PC-3 (cell line): ENCODE measurements at regions not wholly inside any gene's neighbourhood (a gene's known extent, or its start where the extent isn't known, plus 50 kb on each side); places are given as distances from the start of the nearest gene placed in this dataset.

ENCODE experiments used
- ATAC-seq: fragments of 200-7000 bp; cut with Tn5 transposase; 2 replicates; pipeline ENCODE4 v1.9.1; 2020; ENCODE audit warnings: mild to moderate bottlenecking, moderate library complexity
- BruUV-seq: library from RNA; stranded (reverse); fragments of 400-500 nt; replicated peaks from 2 replicates; lab custom pipeline; 2021; lab: Mats Ljungman, UMichigan
- CTCF ChIA-PET: fragments of 300-600 bp; sonication (Branson Sonifier 250); formaldehyde crosslinking; loops from one replicate; lab custom pipeline; 2022; ENCODE audit warnings: antibody characterized with exemption; lab: Charles Lee
- POLR2A ChIA-PET: fragments of 300-600 bp; sonication (Branson Sonifier 250); formaldehyde crosslinking; loops from one replicate; lab custom pipeline; 2022; ENCODE audit warnings: antibody characterized with exemption; ENCODE audit not compliant: unreplicated experiment; lab: Charles Lee
- DNase-seq: peaks from one replicate; pipeline ENCODE4 v3.0.0-alpha.2; 2015
- H2AFZ ChIP-seq: fragments of 300-600 bp; sonication (generic); 2 replicates; pipeline ENCODE4 v1.6.0; 2016; ENCODE audit warnings: antibody characterized with exemption, low read length
- H3F3A ChIP-seq: fragments of 300-600 bp; sonication (generic); one replicate; pipeline ENCODE4 v1.6.0; 2017; ENCODE audit warnings: antibody characterized with exemption, low read length, control low read depth, mild to moderate bottlenecking; ENCODE audit not compliant: unreplicated experiment
- H3K27ac ChIP-seq: fragments of 300-600 bp; sonication (generic); 2 replicates; pipeline ENCODE4 v1.5.1; 2016; ENCODE audit warnings: mild to moderate bottlenecking, low read length
- H3K27me3 ChIP-seq: fragments of 300-600 bp; sonication (generic); 2 replicates; pipeline ENCODE4 v1.6.1; 2016; ENCODE audit warnings: low read length, mixed read lengths
- H3K36me3 ChIP-seq: fragments of 300-600 bp; sonication (generic); 2 replicates; pipeline ENCODE4 v1.6.1; 2016; ENCODE audit warnings: low read depth, mixed run types, low read length, mixed read lengths
- H3K4me1 ChIP-seq: fragments of 300-600 bp; sonication (generic); 2 replicates; pipeline ENCODE4 v1.5.1; 2016; ENCODE audit warnings: low read length; ENCODE audit not compliant: insufficient read depth
- H3K4me2 ChIP-seq: fragments of 300-600 bp; sonication (generic); 2 replicates; pipeline ENCODE4 v1.6.0; 2016; ENCODE audit warnings: low read length
- H3K4me3 ChIP-seq: fragments of 300-600 bp; sonication (generic); 2 replicates; pipeline ENCODE4 v1.5.1; 2016; ENCODE audit warnings: mild to moderate bottlenecking, low read length, mixed read lengths
- H3K79me2 ChIP-seq: fragments of 300-600 bp; sonication (generic); 2 replicates; pipeline ENCODE4 v1.6.1; 2017; ENCODE audit warnings: low read length, mixed read lengths
- H3K9ac ChIP-seq: fragments of 300-600 bp; sonication (generic); 2 replicates; pipeline ENCODE4 v1.6.0; 2016; ENCODE audit warnings: mild to moderate bottlenecking, low read length
- H3K9me2 ChIP-seq: fragments of 300-600 bp; sonication (generic); replicated peaks from 2 replicates; pipeline ENCODE4 v1.6.1; 2016; ENCODE audit warnings: mixed run types, low read length, mixed read lengths
- H3K9me3 ChIP-seq: fragments of 300-600 bp; sonication (generic); 2 replicates; pipeline ENCODE4 v1.6.1; 2016; ENCODE audit warnings: low read length, mixed read lengths
- H4K20me1 ChIP-seq: fragments of 300-600 bp; sonication (generic); 2 replicates; pipeline ENCODE4 v1.6.1; 2016; ENCODE audit warnings: low read length, mixed read lengths
- CTCF ChIP-seq: fragments of 300-600 bp; sonication (generic); conservative IDR thresholded peaks from 2 replicates; pipeline ENCODE4 v1.5.1; 2017; ENCODE audit warnings: antibody characterized with exemption, low read depth, mild to moderate bottlenecking, low read length
- EZH2 ChIP-seq: fragments of 300-600 bp; sonication (generic); IDR thresholded peaks from one replicate; pipeline ENCODE4 v1.6.1; 2017; ENCODE audit warnings: antibody characterized with exemption, mild to moderate bottlenecking, low read length; ENCODE audit not compliant: unreplicated experiment
- EZH2phosphoT487 ChIP-seq: fragments of 300-600 bp; sonication (generic); IDR thresholded peaks from 2 replicates; pipeline ENCODE4 v1.6.1; 2018; ENCODE audit warnings: mild to moderate bottlenecking, antibody characterized with exemption, low read length, borderline replicate concordance
- intact Hi-C: fragments of 100-400 bp; cut with micrococcal nuclease; formaldehyde crosslinking; loops from 2 replicates; pipeline ENCODE4 v1.9.0; 2023

- H3K4me3 ChIP-seq: no peak overlapping the region
- no peaks in the 10 kb centered on the region for H3F3A ChIP-seq
- no peaks in the 10 kb centered on the region for H3K9me3 ChIP-seq
- no peaks in the 10 kb centered on the region for H3K4me1 ChIP-seq
- no peaks in the 10 kb centered on the region for H3K9me2 ChIP-seq
- no peaks in the 10 kb centered on the region for H3K79me2 ChIP-seq
- H4K20me1 ChIP-seq: no peaks in the 10 kb centered on the region
- ATAC-seq (no peak), DNase-seq (no peak)
- intact Hi-C loops: no loop called here
- no peak overlapping the region for H3K9ac ChIP-seq
- ChIA-PET CTCF (no interaction called here), POLR2A (no interaction called here)
- BruUV-seq: no TSS peak
- no peaks in the 10 kb centered on the region for H3K27me3 ChIP-seq
- no peaks in the 10 kb centered on the region for H3K36me3 ChIP-seq
- H2AFZ ChIP-seq: no peak overlapping the region
- no peak overlapping the region for H3K4me2 ChIP-seq
- TF ChIP-seq EZH2: no peak
- no peak for TF ChIP-seq EZH2phosphoT487
- TF ChIP-seq CTCF: no peak
- H3K27ac ChIP-seq: no peak overlapping the region
Observed at GRCh38 chr13:76198568-76199163, 562.5 kb downstream of the LMO7 start.

- Histone ChIP-seq H3K4me1 (no peaks in the 10 kb centered on the region), H2AFZ (no peak overlapping the region), H3K4me2 (no peak overlapping the region), H3K36me3 (no peaks in the 10 kb centered on the region), H3K4me3 (no peak overlapping the region), H4K20me1 (no peaks in the 10 kb centered on the region), H3K79me2 (no peaks in the 10 kb centered on the region), H3K9me2 (no peaks in the 10 kb centered on the region), H3K9ac (no peak overlapping the region), H3K27ac (no peak overlapping the region), H3K27me3 (peaks cover 15% of the 10 kb centered on the region; the same call in 1 of the 2 replicates), H3K9me3 (no peaks in the 10 kb centered on the region), H3F3A (no peaks in the 10 kb centered on the region)
- ChIA-PET POLR2A (no interaction called here), CTCF (no interaction called here)
- TF ChIP-seq EZH2 (no peak), EZH2phosphoT487 (no peak), CTCF (no peak)
- DNase-seq (no peak), ATAC-seq (no peak)
- intact Hi-C loops: no loop called here
- no TSS peak for BruUV-seq
Observed at GRCh38 chr13:76189882-76190519, 553.9 kb downstream of the LMO7 start.

GRCh38 chr13:76175961-76176725, 540.0 kb downstream of the LMO7 start:
- POLR2A ChIA-PET: no interaction called here
- CTCF ChIA-PET: no interaction called here
- no peaks in the 10 kb centered on the region for H3F3A ChIP-seq

More at GRCh38 chr13:76175961-76176725, 540.0 kb downstream of the LMO7 start:
- Histone ChIP-seq H3K4me1 (no peaks in the 10 kb centered on the region), H3K36me3 (no peaks in the 10 kb centered on the region), H4K20me1 (no peaks in the 10 kb centered on the region), H3K27ac (no peak overlapping the region), H3K9me2 (no peaks in the 10 kb centered on the region), H3K27me3 (0 out of 2 replicates have a peak, but pooled peaks cover 5% of the 10 kb centered on the region), H3K4me2 (no peak overlapping the region), H3K79me2 (no peaks in the 10 kb centered on the region), H2AFZ (no peak overlapping the region), H3K4me3 (no peak overlapping the region), H3K9me3 (no peaks in the 10 kb centered on the region), H3K9ac (no peak overlapping the region)
- DNase-seq: no peak
- no peak for ATAC-seq
- TF ChIP-seq EZH2 (no peak), CTCF (no peak), EZH2phosphoT487 (no peak)
- BruUV-seq: no TSS peak
- intact Hi-C loops: no loop called here
